BJ (cell line): ENCODE measurements at regions not wholly inside any gene's neighbourhood (a gene's known extent, or its start where the extent isn't known, plus 50 kb on each side); places are given as distances from the start of the nearest gene placed in this dataset.

ENCODE experiments used
- CTCF ChIA-PET: fragments of 350-600 bp; formaldehyde crosslinking; extraction: SDS; loops from one replicate; lab custom pipeline; 2021; ENCODE audit warnings: antibody characterized with exemption, inconsistent platforms; lab: Yijun Ruan, JAX
- POLR2A ChIA-PET: fragments of 300-600 bp; sonication (Branson Sonifier 250); formaldehyde crosslinking; extraction: SDS; loops from one replicate; lab custom pipeline; 2021; ENCODE audit warnings: antibody characterized with exemption; lab: Charles Lee
- DNase-seq: peaks from one replicate; pipeline ENCODE4 v3.0.0-alpha.2; 2011; ENCODE audit warnings: low read depth
- H3K27me3 ChIP-seq: 2 replicates; pipeline ENCODE4 v1.6.0; 2011; ENCODE audit warnings: low read length; ENCODE audit not compliant: control insufficient read depth, insufficient read depth
- H3K36me3 ChIP-seq: 2 replicates; pipeline ENCODE4 v1.5.1; 2011; ENCODE audit warnings: low read length; ENCODE audit not compliant: control insufficient read depth, insufficient read depth
- H3K4me3 ChIP-seq: 2 replicates; pipeline ENCODE4 v1.5.1; 2011; ENCODE audit warnings: low read depth, mild to moderate bottlenecking, control low read depth, low read length
- CTCF ChIP-seq: IDR thresholded peaks from 2 replicates; pipeline ENCODE4 v1.5.1; 2011; ENCODE audit warnings: low read depth, mild to moderate bottlenecking, control low read depth, inconsistent platforms, low read length, moderate library complexity; ENCODE audit not compliant: insufficient read depth

GRCh38 chr15:35305946-35306345 lies 220.9 kb upstream of the NANOGP8 start:
- CTCF ChIA-PET, result interaction anchor here (1.0 to 6.1 kb wide), 4 partner anchors 12 to 138 kb away, joined by 3 to 29 read pairs (median 5); no protein-coding TSS in a partner anchor
- TF ChIP-seq CTCF, result no peak
- Histone ChIP-seq H3K27me3 (no peaks in the 10 kb centered on the region), H3K4me3 (no peak overlapping the region), H3K36me3 (no peaks in the 10 kb centered on the region)
- POLR2A ChIA-PET, result no interaction called here
- peak; percentile 61 for DNase-seq

GRCh38 chr15:35305031-35305550 lies 220.0 kb upstream of the NANOGP8 start:
- Histone ChIP-seq H3K27me3 (no peaks in the 10 kb centered on the region), H3K4me3 (no peak overlapping the region), H3K36me3 (no peaks in the 10 kb centered on the region)
- no peak for DNase-seq
- CTCF ChIA-PET, result interaction anchor here (1.1 to 6.1 kb wide), 3 partner anchors 11 to 139 kb away, joined by 5 to 29 read pairs (median 5); no protein-coding TSS in a partner anchor
- POLR2A ChIA-PET, result interaction anchor here (0.5 kb wide), 1 partner anchor 1449 kb away, joined by 10 read pairs; no protein-coding TSS in a partner anchor
- no peak for TF ChIP-seq CTCF

- Histone ChIP-seq H3K4me3 (no peak overlapping the region), H3K36me3 (no peaks in the 10 kb centered on the region), H3K27me3 (no peaks in the 10 kb centered on the region)
- TF ChIP-seq CTCF, result no peak
- ChIA-PET POLR2A (interaction anchor here (0.6 kb wide), 2 partner anchors 57 to 242 kb away, joined by 3 to 4 read pairs; no protein-coding TSS in a partner anchor), CTCF (no interaction called here)
- DNase-seq, result no peak
Measured at GRCh38 chr15:35304389-35304788, 219.3 kb upstream of the NANOGP8 start.

GRCh38 chr15:35302334-35302733 lies 217.2 kb upstream of the NANOGP8 start:
- TF ChIP-seq CTCF, result no peak
- ChIA-PET POLR2A (no interaction called here), CTCF (interaction anchor here (0.8 kb wide), 1 partner anchor 135 kb away, joined by 3 read pairs; no protein-coding TSS in a partner anchor)
- H3K36me3 ChIP-seq, result no peaks in the 10 kb centered on the region
- H3K4me3 ChIP-seq, result no peak overlapping the region
- DNase-seq, result no peak
- no peaks in the 10 kb centered on the region for H3K27me3 ChIP-seq

- ChIA-PET CTCF (no interaction called here), POLR2A (no interaction called here)
- H3K27me3 ChIP-seq, result no peaks in the 10 kb centered on the region
- no peak for DNase-seq
- TF ChIP-seq CTCF, result no peak
- no peak overlapping the region for H3K4me3 ChIP-seq
- H3K36me3 ChIP-seq, result no peaks in the 10 kb centered on the region
Measured at GRCh38 chr15:35301088-35301487, 216.0 kb upstream of the NANOGP8 start.
